ENCODE measurements at regions not wholly inside any gene's neighbourhood (a gene's known extent, or its start where the extent isn't known, plus 50 kb on each side); places are given as distances from the start of the nearest gene placed in this dataset.

GRCh38 chr20:60446267-60447111 is 488.3 kb downstream of the CDH26 start:
- CTCF ChIA-PET, result no interaction called here
- no peak overlapping the region for H3K27ac ChIP-seq (ENCODE audit: extremely low read depth, low read depth, low read length)
- TF ChIP-seq ZNF157 (tag by site-specific recombination; IDR thresholded peaks at IDR 0.05), result no peak
- TF ChIP-seq WT1 (tag by site-specific recombination; IDR thresholded peaks at IDR 0.05), result no peak
- no peak for TF ChIP-seq ZNF416 (tag by site-specific recombination; IDR thresholded peaks at IDR 0.05)
- no peak for TF ChIP-seq ZNF366 (tag by site-specific recombination; conservative IDR thresholded peaks at IDR 0.05)
- TF ChIP-seq, protein P1, sequence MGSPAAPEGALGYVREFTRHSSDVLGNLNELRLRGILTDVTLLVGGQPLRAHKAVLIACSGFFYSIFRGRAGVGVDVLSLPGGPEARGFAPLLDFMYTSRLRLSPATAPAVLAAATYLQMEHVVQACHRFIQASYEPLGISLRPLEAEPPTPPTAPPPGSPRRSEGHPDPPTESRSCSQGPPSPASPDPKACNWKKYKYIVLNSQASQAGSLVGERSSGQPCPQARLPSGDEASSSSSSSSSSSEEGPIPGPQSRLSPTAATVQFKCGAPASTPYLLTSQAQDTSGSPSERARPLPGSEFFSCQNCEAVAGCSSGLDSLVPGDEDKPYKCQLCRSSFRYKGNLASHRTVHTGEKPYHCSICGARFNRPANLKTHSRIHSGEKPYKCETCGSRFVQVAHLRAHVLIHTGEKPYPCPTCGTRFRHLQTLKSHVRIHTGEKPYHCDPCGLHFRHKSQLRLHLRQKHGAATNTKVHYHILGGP (tag by site-specific recombination; IDR thresholded peaks at IDR 0.05), result no peak
- no peak for TF ChIP-seq ZNF843 (tag by site-specific recombination; IDR thresholded peaks at IDR 0.05)
- no peak for TF ChIP-seq ZNF621 (tag by site-specific recombination; IDR thresholded peaks at IDR 0.05)
- TF ChIP-seq ZNF624 (tag by site-specific recombination; IDR thresholded peaks at IDR 0.05), result no peak
- no peaks in the 10 kb centered on the region for H3K9me3 ChIP-seq (ENCODE audit: control insufficient read depth, insufficient read depth, low read depth, low read length)
- no peak overlapping the region for H3K4me3 ChIP-seq (ENCODE audit: low read depth, low read length)
- H3K36me3 ChIP-seq (ENCODE audit: control insufficient read depth in 2 of 2, insufficient read depth in 1 of 2, low read length in 2 of 2), result no peaks in the 10 kb centered on the region
- no peaks in the 10 kb centered on the region for H3K4me1 ChIP-seq (ENCODE audit: control insufficient read depth, insufficient read depth, low read length)
- POLR2A ChIA-PET, result no interaction called here

GRCh38 chr20:60447703-60448102 is 489.5 kb downstream of the CDH26 start:
- no peak overlapping the region for H3K27ac ChIP-seq (ENCODE audit: extremely low read depth, low read depth, low read length)
- H3K4me3 ChIP-seq (ENCODE audit: low read depth, low read length), result no peak overlapping the region
- ChIA-PET CTCF (no interaction called here), POLR2A (no interaction called here)
- H3K36me3 ChIP-seq (ENCODE audit: control insufficient read depth in 2 of 2, insufficient read depth in 1 of 2, low read length in 2 of 2), result no peaks in the 10 kb centered on the region
- no peaks in the 10 kb centered on the region for H3K9me3 ChIP-seq (ENCODE audit: control insufficient read depth, insufficient read depth, low read depth, low read length)
- no peaks in the 10 kb centered on the region for H3K4me1 ChIP-seq (ENCODE audit: control insufficient read depth, insufficient read depth, low read length)
- TF ChIP-seq ZNF501 (tag by site-specific recombination; IDR thresholded peaks at IDR 0.05), result no peak
- TF ChIP-seq ZBTB7A (tag by site-specific recombination; IDR thresholded peaks at IDR 0.05; ENCODE audit: low read depth), result no peak
- TF ChIP-seq ZNF148 (tag by site-specific recombination; IDR thresholded peaks at IDR 0.05; ENCODE audit: borderline replicate concordance), result no peak
- TF ChIP-seq ZNF266 (tag by site-specific recombination; IDR thresholded peaks at IDR 0.05; ENCODE audit: low read depth), result no peak
- no peak for TF ChIP-seq ZBTB10 (tag by site-specific recombination; IDR thresholded peaks at IDR 0.05)
- no peak for TF ChIP-seq ZNF785 (tag by site-specific recombination; IDR thresholded peaks at IDR 0.05)
- TF ChIP-seq ZEB2 (tag by site-specific recombination; IDR thresholded peaks at IDR 0.05), result no peak
- TF ChIP-seq SCRT2 (tag by site-specific recombination; IDR thresholded peaks at IDR 0.05), result no peak
- TF ChIP-seq ZNF707 (tag by site-specific recombination; IDR thresholded peaks at IDR 0.05), result no peak
- no peak for TF ChIP-seq MEIS1 (CRISPR knock-in tag; IDR thresholded peaks at IDR 0.05; ENCODE audit: borderline replicate concordance)
- no peak for TF ChIP-seq ZNF292 (tag by site-specific recombination; IDR thresholded peaks at IDR 0.05; ENCODE audit: borderline replicate concordance, low read depth)
- TF ChIP-seq KLF8 (tag by site-specific recombination; IDR thresholded peaks at IDR 0.05), result no peak
- no peak for TF ChIP-seq ZNF16 (tag by site-specific recombination; IDR thresholded peaks at IDR 0.05; ENCODE audit: low read depth)
- no peak for TF ChIP-seq ZNF837 (tag by site-specific recombination; IDR thresholded peaks at IDR 0.05)
- no peak for TF ChIP-seq YY1 (tag by site-specific recombination; IDR thresholded peaks at IDR 0.05)
- no peak for TF ChIP-seq ZNF580 (tag by site-specific recombination; IDR thresholded peaks at IDR 0.05)
- no peak for TF ChIP-seq PATZ1 (tag by site-specific recombination; IDR thresholded peaks at IDR 0.05)

Data from HEK293 (cell line).